ENCODE measurements at regions not wholly inside any gene's neighbourhood (a gene's known extent, or its start where the extent isn't known, plus 50 kb on each side); places are given as distances from the start of the nearest gene placed in this dataset.

- no peak for DNase-seq
Measured at GRCh38 chr7:130881091-130881798, 147.2 kb upstream of the KLF14 start.

GRCh38 chr7:130881799-130882141 is 147.8 kb upstream of the KLF14 start:
- no peak for DNase-seq

GRCh38 chr7:130882396-130882795 is 148.4 kb upstream of the KLF14 start:
- DNase-seq, result no peak

- DNase-seq, result no peak
Measured at GRCh38 chr7:130883928-130884327, 149.9 kb upstream of the KLF14 start.

- DNase-seq, result no peak
Measured at GRCh38 chr7:130884437-130885417, 150.7 kb upstream of the KLF14 start.

GRCh38 chr7:130886438-130887135 is 152.6 kb upstream of the KLF14 start:
- DNase-seq, result no peak

- DNase-seq, result no peak
Measured at GRCh38 chr7:130887182-130887956, 153.4 kb upstream of the KLF14 start.

GRCh38 chr7:130887957-130888371 is 154.0 kb upstream of the KLF14 start:
- no peak for DNase-seq

- no peak for DNase-seq
Measured at GRCh38 chr7:130888468-130888867, 154.5 kb upstream of the KLF14 start.

GRCh38 chr7:130890176-130891020 is 156.4 kb upstream of the KLF14 start:
- DNase-seq, result no peak

GRCh38 chr7:130891254-130892094 is 157.5 kb upstream of the KLF14 start:
- no peak for DNase-seq

- no peak for DNase-seq
Measured at GRCh38 chr7:130893441-130893894, 159.5 kb upstream of the KLF14 start.

GRCh38 chr7:130894146-130894908 is 160.3 kb upstream of the KLF14 start:
- peak; percentile 56 for DNase-seq

- DNase-seq, result no peak
Measured at GRCh38 chr7:130894909-130895750, 161.1 kb upstream of the KLF14 start.

GRCh38 chr7:130896051-130896881 is 162.3 kb upstream of the KLF14 start:
- no peak for DNase-seq

GRCh38 chr7:130896898-130897514 is 163.0 kb upstream of the KLF14 start:
- DNase-seq, result peak; percentile 79
